ENCODE measurements at regions not wholly inside any gene's neighbourhood (a gene's known extent, or its start where the extent isn't known, plus 50 kb on each side); places are given as distances from the start of the nearest gene placed in this dataset.
"Not testable (repeated sequence)": the region's sequence is repeated elsewhere in the genome, so short reads cannot be mapped to it uniquely, and the experiment has no call there.

DNA sequence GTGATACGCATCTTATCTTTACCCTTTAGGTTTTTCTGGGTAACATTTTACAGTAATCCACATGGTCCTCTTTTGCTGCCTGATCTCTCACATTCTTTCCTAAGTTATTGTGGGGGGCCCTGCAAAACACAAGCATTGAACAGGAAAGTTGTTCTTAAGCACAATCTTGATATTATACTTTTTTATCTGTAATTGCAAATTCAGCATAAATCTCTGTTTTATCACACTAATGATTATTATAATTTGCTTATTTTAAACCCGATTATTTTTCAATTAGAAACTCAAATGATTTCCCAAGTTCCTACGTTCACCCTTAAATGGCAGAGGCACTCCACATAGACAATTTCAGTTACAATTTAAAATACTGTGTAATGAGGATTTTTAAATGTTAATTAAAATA lies 386.0 kb upstream of the GYPC start:
- DNase-seq = no peak

DNA sequence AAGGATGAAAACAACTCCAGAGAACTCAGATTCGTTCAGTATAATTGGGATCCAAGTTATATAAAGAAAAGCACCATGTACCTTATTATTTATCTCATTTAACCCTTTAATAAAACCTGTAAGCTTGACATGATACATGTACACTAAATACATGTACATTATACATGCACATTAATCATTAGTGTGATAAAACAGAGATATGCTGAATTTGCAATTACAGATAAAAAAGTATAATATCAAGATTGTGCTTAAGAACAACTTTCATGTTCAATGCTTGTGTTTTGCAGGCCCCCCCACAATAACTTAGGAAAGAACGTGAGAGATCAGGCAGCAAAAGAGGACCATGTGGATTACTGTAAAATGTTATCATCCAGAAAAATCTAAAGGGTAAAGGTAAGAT lies 385.4 kb upstream of the GYPC start:
- no peak for DNase-seq

DNA sequence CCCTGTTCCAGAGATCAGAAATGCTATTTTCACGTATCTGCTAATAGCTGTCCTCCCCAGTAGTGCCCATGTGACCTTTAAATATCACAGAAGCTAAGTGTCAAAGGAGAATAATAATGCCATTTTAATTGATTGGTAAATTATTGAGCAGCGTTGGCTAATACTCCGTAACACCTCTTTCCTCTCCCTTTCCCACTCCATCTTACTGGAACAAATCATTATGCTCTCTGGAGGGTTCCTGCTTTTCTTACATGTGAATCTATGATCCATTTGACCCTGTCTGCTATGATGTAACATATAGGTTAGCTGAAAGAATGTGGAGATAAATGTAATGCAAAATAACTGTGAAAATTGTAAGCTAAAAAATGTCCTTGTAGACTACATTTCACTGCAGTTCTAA lies 383.6 kb upstream of the GYPC start:
- DNase-seq = no peak

DNA sequence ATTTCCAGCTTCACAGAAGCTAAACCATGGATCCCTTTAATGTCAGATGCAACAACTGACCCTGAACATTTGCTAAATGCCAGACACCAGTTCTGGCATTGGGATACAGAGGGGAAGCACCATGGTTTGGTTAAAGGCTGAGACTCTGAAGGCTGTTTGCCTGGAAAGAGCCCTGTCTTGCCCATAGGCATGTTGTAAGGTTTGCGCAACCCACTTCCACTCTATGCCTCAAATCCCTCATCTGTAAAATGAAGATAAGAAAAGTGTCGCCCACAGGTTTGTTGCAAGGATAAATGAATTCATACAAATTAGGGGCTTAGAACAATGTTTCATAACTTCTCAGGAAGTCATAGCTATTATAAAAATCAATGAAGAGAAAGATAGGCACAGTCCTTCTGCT lies 380.9 kb upstream of the GYPC start:
- no peak for DNase-seq

DNA sequence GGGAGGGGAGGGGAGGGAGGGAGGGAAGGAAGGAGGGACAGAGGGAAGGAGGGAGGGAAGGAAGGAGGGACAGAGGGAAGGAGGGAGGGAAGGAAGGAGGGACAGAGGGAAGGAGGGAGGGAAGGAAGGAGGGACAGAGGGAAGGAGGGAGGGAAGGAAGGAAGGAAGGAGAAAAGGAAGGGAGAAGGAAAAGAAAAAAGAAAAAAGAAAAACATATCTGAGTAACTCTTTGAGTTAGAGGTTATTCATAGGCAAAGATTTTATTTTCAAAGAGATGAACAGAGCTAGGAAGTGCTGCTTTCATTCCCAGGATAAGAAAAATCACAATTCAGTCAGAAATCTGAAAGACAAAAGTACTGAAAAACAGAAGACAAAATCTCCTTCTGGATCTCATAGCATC lies 379.7 kb upstream of the GYPC start:
- DNase-seq = not testable (repeated sequence)

DNA sequence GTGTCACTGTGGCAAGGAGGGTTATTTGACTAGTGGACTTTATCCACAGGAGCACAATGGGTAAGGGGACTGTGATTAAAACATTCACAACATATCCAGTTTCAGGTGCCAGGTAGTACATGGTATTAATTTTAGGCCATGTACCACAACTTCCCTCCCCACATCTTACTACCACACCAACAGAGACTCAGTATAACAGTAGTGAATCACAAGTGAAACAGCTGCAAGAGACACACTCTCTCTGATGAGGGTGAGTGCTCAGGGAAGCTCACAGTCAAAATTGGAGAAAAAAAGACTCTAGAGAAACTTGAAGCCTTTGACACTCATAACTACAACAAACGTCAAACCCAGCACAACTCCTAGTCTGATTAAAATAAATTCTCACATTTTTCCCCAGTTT lies 367.6 kb upstream of the GYPC start:
- DNase-seq = no peak

DNA sequence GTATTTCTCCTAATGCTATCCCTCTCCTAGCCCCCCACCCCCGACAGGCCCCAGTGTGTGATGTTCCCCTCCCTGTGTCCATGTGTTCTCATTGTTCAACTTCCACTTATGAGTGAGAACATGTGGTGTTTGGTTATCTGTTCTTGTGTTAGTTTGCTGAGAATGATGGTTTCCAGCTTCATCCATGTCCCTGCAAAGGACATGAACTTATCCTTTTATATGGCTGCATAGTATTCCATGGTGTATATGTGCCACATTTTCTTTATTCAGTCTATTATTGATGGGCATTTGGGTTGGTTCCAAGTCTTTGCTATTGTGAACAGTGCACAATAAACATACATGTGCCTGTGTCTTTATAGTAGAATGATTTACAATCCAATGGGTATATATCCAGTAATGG lies 362.0 kb upstream of the GYPC start:
- not testable (repeated sequence) for DNase-seq

DNA sequence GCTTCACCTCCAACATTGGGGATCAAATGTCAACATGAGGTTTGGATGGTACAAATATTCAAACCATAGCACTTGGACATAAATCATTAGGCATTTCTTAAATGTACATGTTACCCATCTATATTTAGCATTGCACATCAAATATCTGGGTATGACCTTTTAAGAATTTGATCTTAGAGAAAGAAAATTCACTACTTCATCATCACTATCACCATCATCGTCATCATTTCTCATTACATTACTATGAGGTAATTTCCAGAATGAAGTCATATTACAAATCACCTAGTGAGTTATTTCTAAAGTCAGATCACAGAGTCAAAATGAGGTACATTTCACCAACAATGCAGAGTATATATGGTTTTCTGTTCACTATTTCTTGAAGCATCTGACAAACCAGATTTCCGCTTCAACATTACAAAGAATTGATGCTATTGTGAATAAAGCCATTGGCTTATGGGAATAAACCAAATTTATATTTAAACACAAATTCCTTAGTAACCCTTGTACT lies 356.4 kb upstream of the GYPC start:
- no peak for DNase-seq

DNA sequence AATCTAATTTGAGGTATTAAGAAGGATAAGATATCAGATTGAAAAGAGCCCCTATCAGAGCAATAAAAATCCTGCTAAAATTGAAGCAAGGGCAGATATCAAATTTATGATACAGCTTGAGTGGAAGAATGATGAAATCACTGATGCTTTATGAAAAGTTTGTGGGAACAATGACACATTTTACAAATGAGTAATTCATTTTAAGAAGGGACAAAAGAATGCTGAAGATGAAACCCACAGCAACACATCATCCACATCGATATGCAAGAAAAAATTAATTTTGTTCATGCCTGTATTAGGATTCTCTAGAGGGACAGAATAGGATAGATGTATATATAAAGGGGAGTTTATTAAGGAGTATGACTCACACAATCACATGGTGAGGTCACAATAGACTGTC lies 355.6 kb upstream of the GYPC start:
- no peak for DNase-seq

DNA sequence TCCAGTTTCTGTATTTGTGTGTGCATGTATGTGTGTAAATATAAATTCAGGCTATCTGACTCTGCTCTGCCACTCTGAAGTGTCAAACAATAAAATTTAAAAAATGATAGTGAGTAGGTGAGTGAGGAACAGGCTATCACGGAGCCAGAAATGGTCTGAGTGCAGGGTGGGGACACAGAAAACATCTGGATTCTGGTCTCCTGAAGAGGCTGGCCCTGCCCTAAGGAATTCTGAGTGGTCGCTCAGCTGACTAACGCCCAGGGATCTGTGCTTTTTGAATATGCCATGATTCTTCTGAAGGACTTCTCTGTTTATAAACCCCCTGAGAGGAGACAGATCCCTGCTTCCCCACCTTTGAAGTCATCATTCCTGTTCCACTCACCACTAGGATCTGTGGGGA lies 353.9 kb upstream of the GYPC start:
- DNase-seq = no peak

DNA sequence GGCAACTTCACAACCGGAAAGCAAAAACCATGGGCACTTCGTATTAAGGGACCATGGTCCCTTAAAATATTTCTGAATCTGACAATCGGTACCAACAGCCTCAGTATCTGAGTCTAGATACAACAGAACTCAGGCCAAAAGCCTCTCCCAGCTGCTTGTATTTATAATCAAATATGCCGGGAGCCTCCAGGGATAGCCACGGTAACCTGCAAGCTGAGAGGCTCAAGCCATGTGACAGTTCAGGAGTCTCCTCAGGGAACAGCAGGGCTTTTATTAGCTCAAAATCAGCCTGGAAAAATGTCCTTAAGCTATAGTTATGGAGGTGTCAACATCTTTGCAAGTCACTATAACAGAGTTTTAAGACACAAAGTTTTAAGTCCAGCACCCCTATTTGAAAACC lies 352.8 kb upstream of the GYPC start:
- no peak for DNase-seq

DNA sequence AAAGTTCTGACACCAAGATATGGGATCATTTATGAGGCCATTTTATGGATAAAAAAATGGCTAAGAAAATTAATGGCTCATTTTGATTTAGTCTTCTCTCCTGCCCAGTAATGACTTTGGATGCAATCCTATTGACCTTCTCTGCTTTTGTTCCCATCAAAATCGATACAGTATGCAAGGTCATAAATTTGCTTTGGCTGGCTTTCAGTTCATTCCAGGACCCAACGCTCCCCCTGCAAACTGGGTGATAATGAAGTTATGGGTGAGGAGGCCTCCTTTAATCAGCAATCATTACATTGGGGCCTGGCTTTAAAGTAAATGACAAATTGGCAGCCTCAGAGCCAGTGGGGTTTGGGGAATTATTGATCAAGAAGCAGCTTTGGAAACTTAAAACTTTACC lies 351.8 kb upstream of the GYPC start:
- DNase-seq = no peak

DNA sequence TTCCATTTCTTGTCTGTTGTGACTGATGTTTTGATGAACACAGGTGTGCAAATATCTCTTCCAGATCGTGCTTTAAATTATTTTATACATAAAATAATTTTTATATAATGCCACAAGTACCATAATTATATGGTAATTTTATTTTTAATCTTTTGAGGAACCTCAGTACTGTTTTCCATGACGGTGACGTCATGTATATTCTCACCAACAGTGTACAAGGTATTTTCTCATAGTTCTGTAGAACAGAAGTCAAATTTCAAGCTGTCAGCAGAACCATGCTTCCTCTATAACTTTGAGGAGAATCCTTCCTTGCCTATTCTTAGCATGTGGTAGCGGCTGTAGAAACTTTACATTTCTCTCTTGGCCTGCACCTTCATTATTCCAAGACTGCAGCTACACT lies 349.4 kb upstream of the GYPC start:
- DNase-seq = no peak

DNA sequence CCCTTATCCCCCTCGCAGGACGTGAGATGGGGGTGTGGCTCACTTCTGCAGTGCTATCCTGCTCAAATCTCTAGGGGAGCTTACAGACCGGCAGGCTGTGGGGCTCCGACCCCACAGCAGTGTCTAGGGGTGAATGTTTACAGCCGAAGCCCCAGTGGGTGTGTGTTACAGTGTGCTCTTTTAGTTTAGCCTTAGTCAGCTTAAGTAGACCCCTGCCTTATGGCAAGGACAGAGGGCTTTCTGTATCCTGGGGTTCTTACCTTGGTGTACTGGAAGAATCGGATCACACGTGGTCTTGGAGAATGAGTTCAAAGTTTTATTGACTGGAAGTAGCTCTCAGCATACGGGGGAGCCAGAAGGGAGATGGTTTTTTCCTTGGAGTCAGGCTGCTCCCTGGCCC lies 348.2 kb upstream of the GYPC start:
- DNase-seq = no peak

DNA sequence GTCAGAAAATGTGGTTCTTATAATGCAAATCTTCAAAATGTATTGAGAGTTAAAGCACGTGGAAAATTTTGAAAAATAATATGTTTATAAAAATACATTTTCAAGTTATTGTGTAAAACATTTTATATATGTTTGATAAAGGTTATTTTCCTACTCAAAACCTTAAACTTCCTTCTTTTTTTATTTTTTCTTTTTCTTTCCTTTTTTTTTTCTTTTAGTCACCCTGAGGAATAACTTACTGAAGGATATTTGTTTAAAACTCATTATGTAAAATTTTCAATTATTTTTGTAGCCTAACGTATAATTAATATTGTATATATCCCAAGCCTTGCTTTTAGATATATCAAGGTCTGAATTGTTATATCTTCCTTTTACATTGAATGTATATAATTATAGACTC lies 346.8 kb upstream of the GYPC start:
- DNase-seq = no peak

DNA sequence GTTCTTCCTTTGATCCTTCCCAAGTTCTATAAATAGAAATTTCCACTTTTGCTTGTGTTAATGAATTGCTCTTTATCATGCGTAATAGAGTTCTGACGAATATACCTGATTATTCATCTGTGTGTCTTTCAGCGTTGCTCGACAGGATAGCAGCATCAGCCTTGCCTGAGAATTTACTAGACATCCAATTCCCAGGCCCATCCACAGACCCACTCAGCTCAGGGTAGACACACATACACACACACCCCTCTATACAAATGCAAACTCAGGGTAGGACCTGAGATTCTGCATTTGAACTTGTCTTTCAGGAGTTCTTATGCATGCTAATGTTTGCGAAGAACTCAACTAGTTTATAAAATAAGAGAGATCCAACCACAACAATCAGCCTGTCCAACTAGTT lies 343.4 kb upstream of the GYPC start:
- DNase-seq = no peak

DNA sequence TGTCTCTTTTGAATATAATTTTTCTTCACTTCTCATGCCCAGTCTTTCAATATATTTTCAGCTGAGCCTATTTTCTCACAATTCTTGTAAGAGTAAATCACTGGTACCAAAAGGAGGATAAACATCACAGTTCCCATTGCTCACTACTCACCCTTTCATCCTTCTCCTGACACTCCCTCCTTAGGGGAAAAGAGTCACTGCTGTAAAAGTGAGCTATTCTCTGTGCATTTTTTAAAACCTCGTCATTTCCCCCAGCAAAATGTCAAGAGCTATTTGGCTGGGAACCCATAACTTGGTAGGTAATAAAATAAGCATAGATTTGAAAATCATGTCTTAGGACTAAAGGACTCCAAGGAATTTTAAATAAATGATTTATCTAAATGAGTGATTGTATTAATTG lies 340.1 kb upstream of the GYPC start:
- no peak for DNase-seq

DNA sequence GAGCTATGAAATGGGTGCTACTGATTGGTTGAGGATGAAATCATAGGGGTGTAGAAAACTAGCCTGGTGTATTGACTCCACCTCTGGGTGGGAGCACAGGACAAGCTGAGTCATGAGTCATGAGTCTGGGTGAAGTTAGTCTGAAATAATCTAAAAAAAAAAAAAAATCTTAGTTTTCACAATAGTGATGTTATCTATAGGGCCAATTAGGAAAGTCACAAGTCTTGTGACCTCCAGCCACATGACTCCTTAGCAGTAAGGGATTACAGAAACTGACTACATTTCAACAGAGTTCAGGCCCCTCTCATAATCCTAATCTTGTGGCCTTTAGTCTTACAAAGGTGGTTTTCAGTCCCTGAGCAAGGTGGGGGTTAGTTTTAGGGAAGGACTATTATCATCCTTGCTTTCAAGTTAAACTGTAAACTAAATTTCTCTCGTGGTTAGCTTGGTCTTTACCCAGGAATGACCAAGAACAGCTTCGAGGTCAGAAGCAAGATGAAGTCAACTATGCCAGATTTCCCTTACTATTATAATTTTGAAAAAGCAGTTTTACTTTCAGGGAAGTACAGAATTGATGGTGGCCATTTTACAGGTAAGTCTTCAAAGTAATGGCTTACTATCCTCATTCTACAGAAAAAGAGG lies 338.0 kb upstream of the GYPC start:
- no peak for DNase-seq

DNA sequence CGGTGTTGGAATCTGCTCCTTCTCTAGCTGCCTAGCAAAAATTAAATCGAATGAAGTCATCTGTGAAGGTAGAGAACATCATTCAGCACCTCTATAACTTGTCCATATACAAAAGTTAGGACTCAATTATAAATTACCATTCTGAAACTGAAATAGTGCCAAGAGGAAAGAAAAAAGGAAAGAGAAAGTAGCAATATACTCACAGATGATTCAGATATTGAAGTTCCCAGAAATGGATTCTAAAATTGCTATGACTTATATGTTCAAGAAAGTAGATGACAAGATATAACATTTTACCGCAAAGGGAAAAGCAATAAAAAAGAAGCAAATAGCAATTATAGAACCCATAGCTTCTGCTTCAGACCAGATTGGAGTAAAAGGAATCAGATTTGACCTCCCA lies 333.6 kb upstream of the GYPC start:
- no peak for DNase-seq

DNA sequence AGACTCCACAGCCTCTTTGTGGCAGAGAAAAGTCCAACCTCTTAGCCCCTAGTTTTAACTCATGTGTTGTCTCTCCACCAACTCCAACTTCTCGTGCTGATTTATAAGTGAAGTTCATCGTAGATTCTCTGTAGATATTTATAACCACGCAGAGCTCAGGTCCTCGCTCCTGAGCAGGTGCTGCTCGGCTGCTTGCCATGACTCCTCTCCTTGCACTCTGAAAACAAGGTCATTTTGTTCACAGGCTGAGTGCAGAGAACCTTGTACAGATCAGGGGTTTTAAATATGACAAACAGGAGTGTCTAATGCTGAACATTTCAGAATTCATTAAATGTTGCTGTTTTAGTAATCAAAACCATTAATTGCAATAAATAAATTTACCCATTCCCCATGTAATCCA lies 330.8 kb upstream of the GYPC start:
- no peak for DNase-seq

DNA sequence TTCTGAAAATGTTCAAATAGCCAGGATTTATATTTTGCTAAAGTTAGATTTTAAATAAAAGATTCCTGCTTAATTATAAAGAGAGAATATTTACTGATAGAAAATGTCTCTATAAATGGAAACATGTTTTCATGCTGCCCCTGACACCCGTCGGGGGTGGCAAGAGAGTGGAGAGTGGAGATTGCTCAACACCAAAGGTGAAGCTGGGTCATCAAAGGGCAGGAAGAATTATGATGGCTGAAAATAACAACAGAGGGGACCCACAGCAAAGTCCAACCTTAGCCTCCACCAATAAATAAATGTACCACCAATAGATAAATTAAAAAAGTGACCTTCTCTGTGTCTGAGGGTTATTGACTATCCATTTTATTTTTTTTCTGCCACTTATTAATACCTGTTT lies 326.8 kb upstream of the GYPC start:
- no peak for DNase-seq

DNA sequence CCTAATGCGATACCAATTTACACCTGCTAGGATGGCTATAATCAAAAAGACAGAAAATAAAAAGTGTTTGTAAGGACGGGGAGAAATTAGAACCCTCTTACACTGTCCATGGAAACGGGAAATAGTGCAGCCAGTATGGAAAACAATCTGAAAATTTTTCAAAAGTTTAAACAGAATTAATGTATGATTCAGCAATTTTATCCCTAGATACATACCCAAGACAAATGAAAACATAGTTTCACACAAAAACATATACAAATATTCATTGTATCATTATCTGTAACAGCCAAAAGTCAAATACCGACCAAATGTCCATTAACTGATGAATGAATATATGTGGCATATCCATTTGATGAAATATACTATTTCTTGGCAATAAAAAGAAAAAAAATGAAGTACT lies 313.5 kb upstream of the GYPC start:
- no peak for DNase-seq

DNA sequence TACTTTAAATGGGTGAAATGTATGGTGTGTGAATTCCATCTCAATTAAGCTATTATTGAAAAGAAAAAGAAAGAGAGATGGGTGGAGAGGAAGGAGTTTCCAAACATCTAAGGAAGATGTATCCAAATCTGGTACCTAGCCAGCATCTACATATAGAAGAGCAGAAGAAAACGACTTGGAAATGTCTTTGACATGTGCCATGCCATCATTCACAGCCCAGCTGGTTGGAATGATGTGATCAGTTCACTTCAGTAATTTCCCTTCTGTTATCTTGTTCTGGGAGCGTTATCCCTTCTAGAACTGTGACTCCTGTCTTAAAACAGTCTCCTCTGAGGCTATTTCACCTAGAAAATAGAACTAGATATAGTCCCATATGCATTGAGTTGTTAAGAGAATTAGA lies 312.8 kb upstream of the GYPC start:
- DNase-seq = no peak

DNA sequence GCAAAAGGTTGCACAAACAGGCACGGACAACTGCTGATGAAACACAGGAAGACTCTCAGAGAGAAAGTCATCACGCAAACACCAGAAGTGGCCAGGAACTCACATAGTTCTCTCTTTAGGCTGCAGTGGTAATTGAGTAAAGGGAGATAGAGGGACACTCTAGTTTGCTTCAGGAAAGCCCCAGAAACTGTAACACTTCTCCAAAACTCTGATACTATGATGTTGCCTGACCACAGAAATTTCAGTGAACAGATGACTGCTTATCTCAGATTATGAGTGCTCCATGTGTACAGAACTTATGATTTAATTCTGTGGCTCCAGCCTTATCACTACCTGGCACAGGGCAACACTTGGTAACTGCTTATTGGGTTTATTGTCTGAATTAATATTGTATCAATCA lies 311.5 kb upstream of the GYPC start:
- no peak for DNase-seq

DNA sequence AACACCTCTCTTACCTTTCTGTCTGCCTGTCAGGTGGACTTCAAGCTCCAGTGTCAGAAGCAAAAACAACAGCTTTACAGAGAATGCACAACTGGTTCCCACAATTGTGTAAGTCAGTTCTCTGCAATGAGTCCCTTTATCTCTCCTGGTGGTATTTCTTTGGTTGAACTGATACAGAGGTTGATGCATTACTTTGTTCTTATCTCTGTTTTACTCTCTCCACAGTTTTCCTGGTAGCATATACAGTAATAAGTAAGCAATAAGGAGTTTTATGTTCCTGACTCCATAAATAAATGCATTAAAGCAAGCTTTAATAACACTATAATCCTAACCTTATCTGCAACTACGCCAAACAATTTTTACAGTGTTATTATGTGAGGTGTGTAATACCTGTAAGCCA lies 310.3 kb upstream of the GYPC start:
- no peak for DNase-seq

DNA sequence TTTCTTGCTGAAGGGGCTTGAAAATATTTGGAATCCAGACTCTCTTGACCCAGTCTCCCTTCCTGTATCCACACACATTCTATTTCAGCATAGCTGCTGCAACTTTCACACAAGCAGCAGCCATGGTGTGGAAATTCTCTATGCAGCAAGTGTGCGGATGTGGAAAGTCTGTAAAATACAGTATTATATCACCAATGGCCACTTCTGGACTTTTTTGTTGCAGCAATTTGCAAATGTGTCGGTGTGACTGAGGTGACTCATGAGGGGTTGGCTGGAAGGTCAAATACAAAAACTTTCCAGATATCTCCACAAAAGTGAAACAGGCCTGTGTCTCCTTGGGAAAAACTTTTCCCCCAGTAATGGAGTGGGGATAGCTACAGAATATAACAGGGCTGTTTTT lies 299.3 kb upstream of the GYPC start:
- no peak for DNase-seq

All from activated CD4-positive, alpha-beta T cell treated with anti-CD3 and anti-CD28 coated beads for 48 hours (primary cell).